ENCODE measurements at regions not wholly inside any gene's neighbourhood (a gene's known extent, or its start where the extent isn't known, plus 50 kb on each side); places are given as distances from the start of the nearest gene placed in this dataset.

DNA sequence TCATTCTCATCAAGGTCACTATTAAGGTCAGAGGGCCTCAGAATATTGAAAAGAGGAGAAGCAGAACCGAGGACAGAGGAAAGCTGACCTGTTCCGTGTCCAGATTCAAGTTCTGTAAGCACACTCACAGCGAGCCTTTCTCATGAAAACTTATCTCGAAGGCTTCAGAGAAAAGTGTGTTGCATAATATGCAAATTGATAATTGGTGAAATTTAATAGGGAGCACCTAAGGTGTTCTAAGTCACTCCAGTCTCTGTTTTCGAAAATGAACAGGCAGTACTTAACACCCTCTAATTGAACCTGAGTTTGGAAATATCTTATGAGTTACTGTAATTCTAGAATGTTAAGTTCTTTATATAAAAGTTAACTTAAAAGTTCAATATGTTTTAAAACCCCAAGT, 181.2 kb upstream of the PDE10A start:
- DNase-seq (ENCODE audit: extremely low read depth, insufficient read length), result no peak
- Histone ChIP-seq H3K27me3 (replicated peaks; ENCODE audit: control insufficient read depth, insufficient read depth, low read length) (no peaks in the 10 kb centered on the region; the same call in 1 of the 2 replicates), H3K4me3 (replicated peaks; ENCODE audit: low read depth, low read length) (no peak overlapping the region), H3K36me3 (ENCODE audit: control insufficient read depth, insufficient read depth, low read length) (no peaks in the 10 kb centered on the region)
- TF ChIP-seq, protein P1, sequence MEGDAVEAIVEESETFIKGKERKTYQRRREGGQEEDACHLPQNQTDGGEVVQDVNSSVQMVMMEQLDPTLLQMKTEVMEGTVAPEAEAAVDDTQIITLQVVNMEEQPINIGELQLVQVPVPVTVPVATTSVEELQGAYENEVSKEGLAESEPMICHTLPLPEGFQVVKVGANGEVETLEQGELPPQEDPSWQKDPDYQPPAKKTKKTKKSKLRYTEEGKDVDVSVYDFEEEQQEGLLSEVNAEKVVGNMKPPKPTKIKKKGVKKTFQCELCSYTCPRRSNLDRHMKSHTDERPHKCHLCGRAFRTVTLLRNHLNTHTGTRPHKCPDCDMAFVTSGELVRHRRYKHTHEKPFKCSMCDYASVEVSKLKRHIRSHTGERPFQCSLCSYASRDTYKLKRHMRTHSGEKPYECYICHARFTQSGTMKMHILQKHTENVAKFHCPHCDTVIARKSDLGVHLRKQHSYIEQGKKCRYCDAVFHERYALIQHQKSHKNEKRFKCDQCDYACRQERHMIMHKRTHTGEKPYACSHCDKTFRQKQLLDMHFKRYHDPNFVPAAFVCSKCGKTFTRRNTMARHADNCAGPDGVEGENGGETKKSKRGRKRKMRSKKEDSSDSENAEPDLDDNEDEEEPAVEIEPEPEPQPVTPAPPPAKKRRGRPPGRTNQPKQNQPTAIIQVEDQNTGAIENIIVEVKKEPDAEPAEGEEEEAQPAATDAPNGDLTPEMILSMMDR (IDR thresholded peaks at IDR 0.05; ENCODE audit: insufficient read depth, low read length, poor library complexity, severe bottlenecking), result no peak

DNA sequence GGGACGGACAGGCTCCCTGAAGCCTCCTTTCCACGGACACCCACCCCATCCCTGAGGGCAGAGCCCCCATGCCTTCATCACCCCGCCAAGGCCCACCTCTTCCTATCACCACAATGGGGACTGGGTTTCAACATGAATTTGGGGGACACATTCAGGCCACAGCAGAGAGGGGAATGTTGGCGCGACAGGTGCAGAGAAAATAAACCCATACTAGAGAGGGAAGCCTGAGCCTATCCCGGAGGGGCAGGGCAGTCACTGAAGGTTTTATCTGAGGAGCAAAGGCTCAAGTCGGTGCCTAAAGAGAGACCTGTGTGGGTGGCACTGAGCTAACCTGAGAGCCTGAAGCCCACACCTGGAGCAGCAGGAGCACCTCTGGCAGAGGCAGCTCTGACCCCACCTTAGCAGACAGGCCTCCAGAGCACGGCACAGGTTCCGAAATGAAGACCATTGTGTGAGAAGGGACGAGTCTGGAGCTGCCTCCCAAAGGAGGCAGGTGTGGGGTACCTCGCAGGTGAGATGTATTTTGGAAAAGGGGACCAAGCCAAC, 180.6 kb upstream of the PDE10A start:
- H3K36me3 ChIP-seq (ENCODE audit: control insufficient read depth, insufficient read depth, low read length), result no peaks in the 10 kb centered on the region
- TF ChIP-seq, protein P1 (IDR thresholded peaks at IDR 0.05; ENCODE audit: insufficient read depth, low read length, poor library complexity, severe bottlenecking), result no peak
- no peak for DNase-seq (ENCODE audit: extremely low read depth, insufficient read length)
- no peaks in the 10 kb centered on the region; the same call in 1 of the 2 replicates for H3K27me3 ChIP-seq (replicated peaks; ENCODE audit: control insufficient read depth, insufficient read depth, low read length)
- H3K4me3 ChIP-seq (replicated peaks; ENCODE audit: low read depth, low read length), result no peak overlapping the region

DNA sequence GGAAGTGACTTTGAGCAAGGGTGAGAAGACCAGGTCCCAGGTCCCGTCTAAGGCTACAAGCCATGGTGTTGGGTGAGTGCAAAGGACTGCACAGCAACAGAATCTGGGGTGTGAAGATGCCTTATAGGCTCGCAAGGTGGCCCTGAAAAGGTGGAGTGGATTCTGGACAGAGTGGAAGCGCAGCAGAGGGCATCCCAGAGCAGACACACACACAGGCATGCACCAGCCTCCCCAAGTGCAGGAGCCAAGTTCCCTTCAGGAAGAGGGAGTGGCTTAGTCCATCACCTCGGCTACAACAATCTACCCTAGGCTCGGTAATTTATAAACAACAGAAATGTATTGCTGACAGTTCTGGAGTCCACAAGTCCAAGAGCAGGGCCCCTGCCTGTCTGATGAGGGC, 180.1 kb upstream of the PDE10A start:
- no peaks in the 10 kb centered on the region for H3K36me3 ChIP-seq (ENCODE audit: control insufficient read depth, insufficient read depth, low read length)
- no peaks in the 10 kb centered on the region; the same call in 1 of the 2 replicates for H3K27me3 ChIP-seq (replicated peaks; ENCODE audit: control insufficient read depth, insufficient read depth, low read length)
- TF ChIP-seq, protein P1 (IDR thresholded peaks at IDR 0.05; ENCODE audit: insufficient read depth, low read length, poor library complexity, severe bottlenecking), result no peak
- no peak overlapping the region for H3K4me3 ChIP-seq (replicated peaks; ENCODE audit: low read depth, low read length)
- DNase-seq (ENCODE audit: extremely low read depth, insufficient read length), result no peak

DNA sequence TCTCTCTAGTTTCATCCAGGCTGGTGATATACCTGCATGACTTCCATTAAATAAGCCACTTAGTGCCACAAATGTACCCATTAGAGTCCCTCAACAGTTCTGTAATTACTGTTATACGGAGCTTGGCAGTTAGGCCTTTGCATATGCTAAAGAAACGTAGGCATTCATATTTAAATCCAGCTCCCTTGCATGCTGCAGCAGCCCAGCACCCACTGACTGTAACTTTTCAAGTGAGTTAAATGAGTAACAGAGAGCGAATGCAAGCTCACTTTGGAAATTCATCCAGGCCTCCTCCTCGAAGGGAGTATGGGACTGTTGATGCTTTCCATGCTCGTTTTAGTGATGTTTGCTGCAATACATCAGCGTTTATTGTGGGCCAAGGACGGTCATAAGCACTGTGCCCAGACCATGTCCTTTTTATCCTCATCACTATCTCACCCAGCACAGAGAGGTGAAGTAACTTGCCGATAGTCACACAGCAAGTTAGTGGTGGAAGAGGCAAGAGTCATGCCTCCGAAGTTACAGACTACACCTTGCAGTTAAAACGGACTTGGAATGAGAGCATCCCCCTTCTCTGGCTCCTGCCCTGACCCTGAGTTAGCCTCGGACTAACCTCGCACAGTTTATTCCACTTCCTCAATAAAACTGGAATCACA, 179.4 kb upstream of the PDE10A start:
- TF ChIP-seq, protein P1 (IDR thresholded peaks at IDR 0.05; ENCODE audit: insufficient read depth, low read length, poor library complexity, severe bottlenecking), result no peak
- DNase-seq (ENCODE audit: extremely low read depth, insufficient read length), result no peak
- Histone ChIP-seq H3K27me3 (replicated peaks; ENCODE audit: control insufficient read depth, insufficient read depth, low read length) (no peaks in the 10 kb centered on the region; the same call in 1 of the 2 replicates), H3K36me3 (ENCODE audit: control insufficient read depth, insufficient read depth, low read length) (no peaks in the 10 kb centered on the region), H3K4me3 (replicated peaks; ENCODE audit: low read depth, low read length) (no peak overlapping the region)

GRCh38 chr6:165841153-165841558, 178.1 kb upstream of the PDE10A start:
- no peak overlapping the region for H3K4me3 ChIP-seq (replicated peaks; ENCODE audit: low read depth, low read length)
- TF ChIP-seq, protein P1 (IDR thresholded peaks at IDR 0.05; ENCODE audit: insufficient read depth, low read length, poor library complexity, severe bottlenecking), result no peak
- H3K36me3 ChIP-seq (ENCODE audit: control insufficient read depth, insufficient read depth, low read length), result no peaks in the 10 kb centered on the region
- no peak for DNase-seq (ENCODE audit: extremely low read depth, insufficient read length)
- no peaks in the 10 kb centered on the region; the same call in 1 of the 2 replicates for H3K27me3 ChIP-seq (replicated peaks; ENCODE audit: control insufficient read depth, insufficient read depth, low read length)
